ENCODE measurements at regions not wholly inside any gene's neighbourhood (a gene's known extent, or its start where the extent isn't known, plus 50 kb on each side); places are given as distances from the start of the nearest gene placed in this dataset.

GRCh38 chr3:88408097-88408496 is 258.3 kb downstream of the C3orf38 start:
- TF ChIP-seq CTCF (IDR thresholded peaks at IDR 0.05 in 4 of 5, conservative IDR thresholded peaks at IDR 0.05 in 1 of 5): no peak
- TF ChIP-seq POLR2A (IDR thresholded peaks at IDR 0.05): no peak
